Sciatic nerve (tissue), 2 donors: ENCODE measurements at regions not wholly inside any gene's neighbourhood (a gene's known extent, or its start where the extent isn't known, plus 50 kb on each side); places are given as distances from the start of the nearest gene placed in this dataset.
"Not testable (repeated sequence)": the region's sequence is repeated elsewhere in the genome, so short reads cannot be mapped to it uniquely, and the experiment has no call there.

Experiments used
- ATAC-seq: fragments of 200-7000 bp; cut with Tn5 transposase; one replicate; pipeline ENCODE4 v1.9.1; 2020; ENCODE audit warnings: mild to moderate bottlenecking, moderate library complexity
- DNase-seq: peaks from one replicate; pipeline ENCODE4 v3.0.0-alpha.2; 2020; ENCODE audit warnings: low spot score
- intact Hi-C: fragments of 100-400 bp; cut with DNase I; formaldehyde crosslinking; loops from one replicate; pipeline ENCODE4 v1.14.2; 2022
- donor health status: DM: no; HTN: no; CAD: no.
- donor health status: DM: no; HTN: no; CAD: no.

DNA sequence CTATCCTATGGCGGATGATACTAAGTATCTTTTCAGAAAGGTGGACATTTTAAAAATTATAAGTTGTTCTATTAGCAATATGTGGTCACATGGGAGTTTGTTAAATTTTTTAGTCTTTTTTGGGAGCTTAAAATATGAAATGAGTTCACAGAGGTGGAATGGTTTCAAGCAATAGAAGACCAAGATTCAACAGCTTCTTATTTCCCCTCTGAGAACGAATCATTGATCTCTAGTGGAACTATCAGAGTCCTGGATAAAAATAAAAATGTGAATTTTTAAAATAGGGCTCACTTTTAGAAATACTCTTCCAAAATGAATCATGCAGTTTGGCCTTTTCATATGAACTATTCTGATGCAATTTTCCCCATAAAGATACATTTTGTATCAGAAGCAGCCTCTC is 467.7 kb upstream of the KLF6 start:
- ATAC-seq: no peak
- no peak for DNase-seq
- intact Hi-C loops: no loop called here

DNA sequence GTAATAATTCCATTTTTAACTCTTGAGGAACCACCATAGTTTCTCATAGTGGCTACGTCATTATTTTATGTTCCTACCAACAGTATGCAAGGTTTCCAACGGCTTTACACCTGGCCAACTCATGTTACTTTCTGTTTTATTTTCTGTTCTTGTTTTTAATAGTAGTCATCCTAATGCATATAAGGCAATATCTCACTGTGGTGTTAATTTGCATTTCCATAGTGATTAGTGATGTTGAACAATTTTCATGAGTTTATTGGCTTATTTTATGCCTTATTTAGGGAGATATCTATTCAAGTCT is 465.5 kb upstream of the KLF6 start:
- intact Hi-C loops: no loop called here
- ATAC-seq (no peak), DNase-seq (no peak)

GRCh38 chr10:4249841-4250586 is 465.0 kb upstream of the KLF6 start:
- DNase-seq: no peak
- intact Hi-C loops: no loop called here

GRCh38 chr10:4247379-4247778 is 462.4 kb upstream of the KLF6 start:
- intact Hi-C loops: no loop called here
- ATAC-seq: no peak
- no peak for DNase-seq

More at GRCh38 chr10:4249841-4250586, 465.0 kb upstream of the KLF6 start:
- no peak for ATAC-seq

- DNase-seq: no peak
- ATAC-seq: peak; percentile 75
- intact Hi-C loops: no loop called here
Observed at GRCh38 chr10:4246881-4247358, 461.9 kb upstream of the KLF6 start.

DNA sequence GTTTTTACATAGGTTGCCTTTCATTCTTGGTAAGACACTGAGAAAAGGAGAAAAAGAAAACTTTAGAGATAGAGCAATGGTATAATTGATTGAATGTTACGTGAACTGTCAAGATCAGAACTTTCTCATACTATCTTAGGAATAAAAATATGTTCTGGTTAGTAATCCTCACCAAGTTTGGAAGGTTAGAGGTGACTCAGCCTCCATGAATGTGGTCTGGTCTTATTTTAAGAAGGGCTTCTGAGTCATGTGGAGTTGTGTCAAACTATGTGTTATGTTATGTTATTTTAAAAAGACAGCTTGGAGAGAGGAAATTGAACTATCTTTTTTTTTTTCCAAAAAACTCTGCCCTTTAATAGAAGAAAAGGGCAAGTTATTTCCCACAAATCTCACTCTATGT is 458.6 kb upstream of the KLF6 start:
- DNase-seq: no peak
- no peak for ATAC-seq
- intact Hi-C loops: no loop called here

GRCh38 chr10:4243169-4243568 is 458.2 kb upstream of the KLF6 start:
- DNase-seq: no peak
- no peak for ATAC-seq
- intact Hi-C loops: no loop called here

DNA sequence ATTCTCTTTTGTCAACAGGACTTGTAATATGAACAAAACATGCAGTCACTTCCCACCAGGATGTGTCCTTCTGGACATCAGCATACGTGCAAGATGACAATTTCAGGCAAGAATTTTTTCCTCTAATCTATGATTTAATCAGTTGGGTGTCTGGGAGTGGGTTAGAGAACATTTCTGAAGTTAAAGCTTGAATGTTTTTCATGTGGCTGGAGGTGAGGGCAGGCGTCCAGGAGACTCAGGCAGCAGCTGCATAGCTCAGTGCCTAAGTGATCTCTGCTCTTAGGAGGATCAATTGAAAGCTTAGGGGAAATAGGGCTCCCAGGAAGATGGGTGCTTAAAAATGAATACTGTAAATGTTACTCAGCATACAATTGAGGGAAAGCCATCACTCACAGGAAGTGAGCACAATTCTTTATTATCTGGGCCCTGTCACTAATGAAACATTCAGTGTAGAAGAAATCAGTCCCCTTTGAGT is 457.6 kb upstream of the KLF6 start:
- ATAC-seq (peak; percentile 56), DNase-seq (no peak)
- intact Hi-C loops: no loop called here

- intact Hi-C loops: no loop called here
- DNase-seq (no peak), ATAC-seq (peak; percentile 94)
Observed at GRCh38 chr10:4241724-4242345, 456.8 kb upstream of the KLF6 start.

GRCh38 chr10:4240608-4241197 is 455.7 kb upstream of the KLF6 start:
- intact Hi-C loops: no loop called here
- DNase-seq: no peak
- peak; percentile 25 for ATAC-seq

GRCh38 chr10:4239186-4239585 is 454.2 kb upstream of the KLF6 start:
- intact Hi-C loops: no loop called here
- DNase-seq (no peak), ATAC-seq (no peak)

DNA sequence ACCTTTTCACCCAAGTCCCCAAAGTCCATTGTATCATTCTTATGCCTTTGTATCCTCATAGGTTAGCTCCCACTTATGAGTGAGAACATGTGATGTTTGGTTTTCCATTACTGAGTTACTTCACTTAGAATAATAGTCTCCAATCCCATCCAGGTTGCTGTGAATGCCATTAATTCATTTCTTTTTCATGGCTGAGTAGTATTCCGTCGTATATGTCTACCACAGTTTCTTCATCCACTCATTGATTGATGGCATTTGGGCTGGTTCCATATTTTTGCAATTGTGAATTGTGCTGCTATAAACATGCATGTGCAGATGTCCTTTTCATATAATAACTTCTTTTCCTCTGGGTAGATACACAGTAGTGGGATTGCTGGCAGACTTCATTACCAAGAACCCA is 451.9 kb upstream of the KLF6 start:
- ATAC-seq, intact Hi-C loops, DNase-seq: not testable (repeated sequence)

- intact Hi-C loops: no loop called here
- no peak for DNase-seq
Observed at GRCh38 chr10:4234661-4235060, 449.7 kb upstream of the KLF6 start.

DNA sequence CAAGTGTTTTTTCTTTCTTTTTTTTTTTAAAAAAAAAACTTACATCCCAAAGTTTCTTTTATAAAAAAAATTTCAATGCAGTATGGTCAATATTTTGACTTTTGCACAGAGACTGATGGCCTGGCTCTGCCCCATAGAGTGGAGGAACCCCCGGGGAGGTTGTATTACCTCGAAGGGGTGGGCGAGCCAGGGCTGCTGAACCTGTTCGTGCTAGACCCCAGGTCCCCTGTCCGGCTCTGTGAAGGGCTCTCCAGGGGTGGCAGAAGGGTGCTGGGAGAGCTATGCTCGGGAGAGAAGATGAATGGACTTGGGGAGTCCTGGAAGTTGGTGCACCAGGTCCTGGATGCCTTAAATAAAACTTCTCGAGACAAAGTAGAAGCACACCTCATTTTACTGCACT is 446.4 kb upstream of the KLF6 start:
- ATAC-seq (no peak), DNase-seq (no peak)
- intact Hi-C loops: no loop called here

More at GRCh38 chr10:4234661-4235060, 449.7 kb upstream of the KLF6 start:
- no peak for ATAC-seq

GRCh38 chr10:4230036-4230435 is 445.0 kb upstream of the KLF6 start:
- ATAC-seq (no peak), DNase-seq (no peak)
- intact Hi-C loops: no loop called here

GRCh38 chr10:4229106-4229505 is 444.1 kb upstream of the KLF6 start:
- intact Hi-C loops: no loop called here
- ATAC-seq: no peak
- no peak for DNase-seq

GRCh38 chr10:4227586-4227985 is 442.6 kb upstream of the KLF6 start:
- DNase-seq (no peak), ATAC-seq (no peak)
- intact Hi-C loops: no loop called here

DNA sequence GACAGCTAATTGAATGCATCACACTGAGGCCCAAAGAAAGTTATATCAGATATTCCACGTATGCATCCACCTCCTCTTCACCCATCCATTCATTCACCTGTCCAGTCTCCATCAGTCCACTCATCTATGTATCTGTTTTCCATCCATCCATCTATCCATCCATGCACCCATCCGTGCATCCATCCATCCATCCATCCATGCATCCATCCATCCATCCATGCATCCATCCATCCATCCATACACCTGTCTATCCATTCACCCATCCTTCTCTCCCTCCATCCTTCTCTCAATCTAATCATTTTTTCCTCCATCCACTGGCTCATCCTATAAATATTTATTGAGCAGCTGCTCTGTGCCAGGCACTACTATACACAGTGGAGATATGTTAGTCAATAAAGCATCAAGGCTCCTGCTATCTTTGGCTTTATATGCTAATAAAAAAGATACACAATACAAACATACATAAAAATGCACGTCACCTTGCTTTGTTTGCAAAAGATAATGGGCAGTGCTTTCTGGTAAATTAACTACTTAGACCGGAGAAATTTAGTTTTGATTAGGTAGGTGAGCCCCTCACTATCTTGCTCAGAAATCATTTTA is 442.0 kb upstream of the KLF6 start:
- intact Hi-C loops: no loop called here
- no peak for ATAC-seq

GRCh38 chr10:4224178-4224577 is 439.2 kb upstream of the KLF6 start:
- DNase-seq: no peak
- ATAC-seq: no peak
- intact Hi-C loops: no loop called here

More for the DNA sequence above, 442.0 kb upstream of the KLF6 start:
- no peak for DNase-seq

GRCh38 chr10:4221310-4221709 is 436.3 kb upstream of the KLF6 start:
- intact Hi-C loops, DNase-seq, ATAC-seq: not testable (repeated sequence)
